ENCODE measurements at regions not wholly inside any gene's neighbourhood (a gene's known extent, or its start where the extent isn't known, plus 50 kb on each side); places are given as distances from the start of the nearest gene placed in this dataset.

DNA sequence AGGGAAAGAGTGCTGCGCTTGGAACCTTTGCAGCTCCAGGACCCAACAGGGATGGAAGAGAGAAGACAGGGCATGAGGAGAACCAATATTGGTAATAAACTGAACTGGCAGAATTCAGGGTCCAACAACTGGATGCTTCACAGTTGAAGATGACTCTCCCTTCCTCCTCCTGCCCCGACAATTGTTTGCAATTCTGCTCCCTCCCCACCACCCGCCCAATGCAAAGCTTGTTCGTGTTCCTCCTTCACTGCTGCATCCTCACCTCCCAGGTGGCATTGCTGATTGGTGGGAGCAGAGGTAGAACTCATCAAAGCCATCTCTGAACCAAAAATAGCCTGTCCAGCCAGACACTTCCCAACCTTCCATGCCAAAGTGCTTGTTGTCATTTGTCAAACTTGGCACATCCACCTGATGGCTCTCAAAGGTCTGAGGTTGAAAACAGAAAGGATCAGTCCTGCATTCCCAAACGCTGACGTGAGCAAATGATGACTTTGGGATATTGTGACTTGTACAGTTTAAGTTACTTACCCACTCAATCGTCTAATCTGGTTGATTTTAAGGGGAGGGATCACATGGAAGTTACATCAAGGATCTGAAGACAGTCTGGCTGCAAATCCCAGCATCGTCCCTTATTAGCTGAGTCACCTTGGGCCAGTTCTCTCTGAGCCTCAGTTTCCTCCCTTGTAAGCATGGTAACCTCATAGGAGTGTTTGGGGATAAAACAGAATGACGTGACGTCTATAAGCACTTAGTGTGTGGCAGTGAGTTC is 242.6 kb upstream of the CRY1 start:
- POLR2A ChIA-PET, result no interaction called here

GRCh38 chr12:107336695-107337094 is 243.3 kb upstream of the CRY1 start:
- ChIA-PET POLR2A (no interaction called here), CTCF (interaction anchor here (0.9 kb wide), 1 partner anchor 18 kb away, joined by 3 read pairs; no protein-coding TSS in a partner anchor)

More for the DNA sequence above, 242.6 kb upstream of the CRY1 start:
- CTCF ChIA-PET, result interaction anchor here (0.9 kb wide), 1 partner anchor 17 kb away, joined by 3 read pairs; no protein-coding TSS in a partner anchor

DNA sequence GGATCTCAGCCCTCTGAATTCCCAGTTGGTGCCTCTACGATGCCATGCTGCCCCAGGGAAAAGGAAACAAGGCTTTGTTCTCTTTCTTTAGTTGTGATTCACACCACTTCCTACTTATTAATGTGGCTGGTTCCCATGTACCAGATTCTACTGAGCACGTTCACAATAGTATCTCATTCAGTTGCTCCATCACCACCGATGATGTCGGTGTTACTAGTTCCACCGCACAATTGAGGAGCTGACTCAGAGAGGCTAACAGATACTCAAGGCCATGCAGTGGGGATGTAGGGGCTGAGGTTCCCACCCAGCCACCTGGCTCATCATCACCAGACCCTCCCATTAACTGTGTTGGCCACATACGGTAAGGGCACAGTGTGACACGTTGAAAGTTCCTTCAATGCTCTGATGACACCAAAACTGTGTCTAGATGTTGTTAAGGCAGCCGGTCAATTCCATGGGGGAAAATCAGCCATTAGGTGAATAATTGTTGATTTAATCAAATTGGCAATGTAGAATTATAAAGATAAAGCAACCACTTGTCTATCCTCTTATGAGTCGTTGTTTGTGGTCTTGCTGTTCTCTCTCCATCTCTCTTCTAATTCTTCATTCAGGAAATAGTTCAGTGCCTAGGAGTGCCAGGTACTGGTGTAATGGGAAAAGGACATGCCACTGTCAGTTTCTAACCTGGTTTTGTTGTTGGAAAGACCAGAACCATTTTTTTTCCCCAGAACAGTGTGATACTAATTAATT is 244.2 kb upstream of the CRY1 start:
- POLR2A ChIA-PET, result interaction anchor here (0.7 kb wide), 1 partner anchor 110 kb away, joined by 3 read pairs; no protein-coding TSS in a partner anchor
- CTCF ChIA-PET, result interaction anchor here (0.9 kb wide), 1 partner anchor 18 kb away, joined by 3 read pairs; no protein-coding TSS in a partner anchor

GRCh38 chr12:107339487-107339886 is 246.1 kb upstream of the CRY1 start:
- POLR2A ChIA-PET, result no interaction called here
- CTCF ChIA-PET, result no interaction called here

DNA sequence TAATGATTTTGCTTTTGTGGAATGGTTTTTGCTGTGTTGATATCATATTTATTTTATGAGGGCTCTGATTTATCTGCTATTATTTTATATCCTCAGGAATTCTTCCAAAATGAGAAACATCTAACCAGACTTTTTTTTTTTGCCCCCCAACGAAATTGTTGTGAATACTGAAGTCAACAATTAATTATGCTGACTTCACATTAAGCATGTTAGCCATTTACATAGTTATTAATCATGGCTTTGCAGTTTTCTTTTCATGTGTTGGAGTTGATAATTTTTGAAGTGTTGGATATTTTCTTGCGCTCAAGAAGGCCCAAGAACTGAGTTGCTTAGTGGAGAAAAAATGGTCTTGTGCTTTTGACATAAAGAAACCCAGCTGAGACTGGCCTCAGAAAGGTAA is 246.6 kb upstream of the CRY1 start:
- ChIA-PET CTCF (no interaction called here), POLR2A (no interaction called here)

DNA sequence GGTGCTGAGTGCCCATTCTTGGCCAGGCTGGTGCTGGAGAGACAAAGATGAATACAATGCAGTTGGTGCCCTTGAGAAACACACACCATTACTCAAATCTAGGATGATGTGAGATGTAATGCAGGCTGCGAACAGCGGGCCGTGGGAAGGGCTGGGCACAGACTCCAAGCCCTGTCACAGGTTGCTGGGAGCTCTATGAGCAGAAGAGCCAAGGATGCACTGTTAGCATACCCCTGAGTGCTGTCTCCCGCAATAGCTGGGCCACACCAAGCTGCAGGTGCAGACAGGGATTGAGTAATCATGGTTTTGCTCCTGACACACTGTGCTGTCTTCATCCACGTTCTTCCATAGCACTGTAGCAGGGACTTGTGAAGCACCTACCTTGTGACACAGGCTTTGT is 247.5 kb upstream of the CRY1 start:
- CTCF ChIA-PET, result no interaction called here
- POLR2A ChIA-PET, result no interaction called here

DNA sequence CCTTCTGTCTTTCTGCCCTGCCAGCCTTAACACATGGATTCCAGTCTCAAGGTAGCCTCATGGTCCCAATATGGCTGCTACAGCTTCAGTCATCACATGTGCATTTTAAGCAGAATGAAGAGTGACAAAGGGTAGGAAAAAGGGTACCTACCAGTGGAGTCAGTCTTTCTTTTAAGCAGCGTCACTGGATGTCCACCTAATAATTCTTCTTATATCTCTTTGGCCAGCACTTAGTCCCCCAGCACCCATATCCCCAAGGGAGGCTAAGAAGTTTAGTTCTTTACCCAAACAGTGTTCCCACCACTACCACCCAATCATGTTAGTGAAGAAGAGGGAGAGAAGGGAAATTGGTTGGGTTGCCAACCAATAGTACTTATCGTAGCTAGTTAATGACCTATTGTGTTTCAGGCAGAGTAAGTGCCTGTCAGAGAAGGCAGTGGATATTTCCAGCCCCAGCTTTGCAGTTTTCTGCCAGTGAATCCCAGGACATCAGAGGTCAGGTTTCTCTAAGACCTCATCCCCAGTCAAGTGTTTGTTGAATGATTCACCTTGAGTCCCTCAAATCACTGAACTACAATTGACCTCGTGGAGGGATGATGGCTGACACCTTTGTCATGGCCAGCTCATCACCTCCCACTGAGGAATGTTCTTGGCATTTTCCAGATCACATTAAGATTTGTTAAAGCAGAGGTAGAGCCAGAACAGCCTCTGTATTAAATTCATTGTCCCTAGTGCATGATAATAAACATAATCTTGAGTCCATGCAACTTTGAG is 250.9 kb upstream of the CRY1 start:
- POLR2A ChIA-PET, result no interaction called here
- CTCF ChIA-PET, result no interaction called here

- CTCF ChIA-PET, result no interaction called here
- POLR2A ChIA-PET, result no interaction called here
These were observed 253.9 kb upstream of the CRY1 start for GRCh38 chr12:107347261-107347660.

- CTCF ChIA-PET, result no interaction called here
- POLR2A ChIA-PET, result no interaction called here
These were observed 255.8 kb upstream of the CRY1 start for GRCh38 chr12:107349008-107349747.

GRCh38 chr12:107349839-107350238 is 256.5 kb upstream of the CRY1 start:
- ChIA-PET CTCF (no interaction called here), POLR2A (no interaction called here)

DNA sequence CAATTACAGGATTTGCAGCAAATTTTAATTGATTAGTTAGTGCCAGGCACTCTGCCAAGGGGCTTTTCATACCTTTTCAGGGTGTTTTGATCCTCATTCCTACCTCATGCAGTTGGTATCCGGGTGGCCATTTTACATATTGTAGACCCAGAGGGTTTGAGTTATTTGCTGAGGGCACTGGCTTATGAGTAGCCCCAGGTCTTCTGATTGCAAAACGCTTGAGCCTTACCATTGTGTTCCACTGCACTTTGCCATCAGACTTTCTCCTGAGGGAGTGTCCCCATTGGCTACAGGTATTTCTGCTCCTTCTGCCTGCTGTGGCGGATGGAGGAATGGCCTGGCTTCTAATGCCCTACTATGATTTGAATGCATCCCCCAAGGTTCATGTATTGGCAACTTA is 257.8 kb upstream of the CRY1 start:
- ChIA-PET CTCF (no interaction called here), POLR2A (no interaction called here)

DNA sequence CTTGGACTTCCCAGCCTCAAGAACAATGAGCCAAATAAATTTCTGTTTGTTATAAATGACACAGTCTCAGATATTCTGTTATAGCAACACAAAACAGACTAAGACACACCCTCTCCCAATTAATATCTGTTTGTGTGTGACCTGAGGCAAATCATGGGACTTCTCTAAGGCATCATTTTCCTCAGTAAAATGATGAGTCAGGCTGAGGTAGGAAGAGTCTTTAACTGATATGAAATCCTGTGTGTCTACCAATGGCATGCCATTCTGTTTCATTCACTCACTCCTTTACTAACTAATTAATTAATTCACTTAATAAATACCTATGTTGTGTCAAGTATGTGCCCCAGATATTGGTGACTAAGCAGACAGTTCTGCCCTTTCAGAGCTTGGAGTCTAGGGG is 258.4 kb upstream of the CRY1 start:
- POLR2A ChIA-PET, result no interaction called here
- CTCF ChIA-PET, result no interaction called here

- ChIA-PET CTCF (no interaction called here), POLR2A (no interaction called here)
These were observed 259.2 kb upstream of the CRY1 start for GRCh38 chr12:107352347-107353081.

GRCh38 chr12:107353312-107353711 is 260.0 kb upstream of the CRY1 start:
- POLR2A ChIA-PET, result no interaction called here
- CTCF ChIA-PET, result no interaction called here

DNA sequence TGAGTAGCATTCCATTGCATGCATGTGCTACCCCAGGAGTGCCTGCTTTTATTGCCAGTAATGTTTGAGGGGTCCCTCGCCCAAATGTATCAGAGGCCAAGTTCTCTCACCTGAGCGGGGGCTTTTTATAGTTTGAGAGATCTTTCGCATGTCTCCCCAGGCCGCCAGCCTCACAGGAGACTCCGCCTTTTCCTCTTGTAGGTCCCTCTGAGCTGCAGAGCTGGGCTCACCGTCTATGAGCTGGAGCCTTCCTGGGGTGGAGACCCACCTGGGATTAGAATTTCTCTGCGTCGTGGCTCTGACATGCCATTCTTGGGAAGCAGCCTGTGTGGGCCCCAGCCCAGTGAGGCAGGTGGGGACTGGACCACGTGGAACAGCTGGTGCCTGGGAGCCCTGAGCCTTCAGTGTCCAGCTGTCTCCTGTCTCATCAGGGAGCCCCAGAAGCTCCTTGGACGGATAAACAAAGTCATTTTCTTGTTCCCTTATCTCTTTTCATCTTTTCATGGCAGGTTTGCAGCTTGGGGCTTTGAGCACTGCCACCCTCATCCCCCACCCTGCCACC is 261.7 kb upstream of the CRY1 start:
- ChIA-PET CTCF (no interaction called here), POLR2A (no interaction called here)

DNA sequence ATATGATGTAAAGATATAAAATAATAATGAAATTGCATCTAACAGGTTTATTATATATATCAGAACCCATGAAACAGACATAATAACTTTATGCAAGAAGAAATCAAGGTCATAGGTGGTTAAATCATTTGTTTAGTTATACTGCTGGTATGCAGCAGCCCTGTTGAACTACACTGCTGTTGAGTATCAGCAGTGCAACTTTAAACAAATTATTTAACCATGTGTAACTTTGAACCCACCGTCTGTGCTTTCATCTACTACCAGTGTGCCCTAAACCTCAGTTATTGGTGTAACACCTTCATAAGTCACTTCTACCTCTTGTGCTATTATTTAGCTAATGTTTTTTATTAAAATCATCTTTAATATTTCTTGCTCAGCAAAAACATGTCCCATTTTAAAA is 262.3 kb upstream of the CRY1 start:
- ChIA-PET CTCF (interaction anchor here (2.3 kb wide), 1 partner anchor 35 kb away, joined by 5 read pairs; no protein-coding TSS in a partner anchor), POLR2A (no interaction called here)

GRCh38 chr12:107356266-107356936 is 263.1 kb upstream of the CRY1 start:
- ChIA-PET CTCF (interaction anchor here (1.1 to 2.3 kb wide), 3 partner anchors 36 to 45 kb away, joined by 3 to 8 read pairs (median 5); no protein-coding TSS in a partner anchor), POLR2A (no interaction called here)

DNA sequence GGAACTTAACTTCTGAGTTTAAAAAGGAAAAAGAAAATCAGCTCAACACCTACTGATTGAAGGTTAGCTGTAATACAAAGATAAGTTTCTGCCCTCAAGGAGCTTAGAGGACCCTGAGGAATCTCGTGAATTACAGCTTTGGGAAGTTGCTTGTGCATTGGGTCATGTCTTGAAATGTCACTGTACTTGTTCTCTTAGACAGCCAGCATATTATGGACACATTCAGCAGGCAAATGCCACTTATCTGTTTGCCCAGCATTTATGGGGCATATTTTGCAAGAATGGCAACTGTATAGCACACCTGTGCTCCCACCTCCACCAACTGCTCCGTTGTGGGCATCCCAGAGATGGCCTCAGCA is 263.6 kb upstream of the CRY1 start:
- ChIA-PET CTCF (interaction anchor here (1.1 to 2.3 kb wide), 3 partner anchors 36 to 45 kb away, joined by 3 to 8 read pairs (median 5); no protein-coding TSS in a partner anchor), POLR2A (no interaction called here)
